HEK293 (cell line): ENCODE measurements at regions not wholly inside any gene's neighbourhood (a gene's known extent, or its start where the extent isn't known, plus 50 kb on each side); places are given as distances from the start of the nearest gene placed in this dataset.

Experiments used
- CTCF ChIA-PET: fragments of 350-600 bp; formaldehyde crosslinking; extraction: SDS; loops from one replicate; lab custom pipeline; 2021; ENCODE audit warnings: antibody characterized with exemption; lab: Yijun Ruan, JAX
- POLR2A ChIA-PET: fragments of 300-600 bp; formaldehyde crosslinking; extraction: SDS; loops from one replicate; lab custom pipeline; 2020; ENCODE audit warnings: antibody characterized with exemption, inconsistent platforms; lab: Yijun Ruan, JAX
- H3K27ac ChIP-seq: fragments of 200-500 bp; sonication (Bioruptor generic); 2 replicates; pipeline ENCODE4 v1.5.1; 2014; ENCODE audit warnings: low read depth, low read length, control low read depth, inconsistent platforms; ENCODE audit errors: extremely low read depth
- H3K36me3 ChIP-seq, 2 experiments: fragments of 200-500 bp in 1 of 2; sonication (Bioruptor generic) in 1 of 2; 1 replicate in 1 of 2; 2 replicates in 1 of 2; pipeline ENCODE4 v1.5.1; 2014 to 2017; ENCODE audit warnings: inconsistent platforms in 2 of 2, low read length in 2 of 2; ENCODE audit not compliant: control insufficient read depth in 2 of 2, insufficient read depth in 1 of 2
- H3K4me1 ChIP-seq: fragments of 200-500 bp; sonication (Bioruptor generic); 2 replicates; pipeline ENCODE4 v1.5.1; 2014; ENCODE audit warnings: mild to moderate bottlenecking, low read length, inconsistent platforms; ENCODE audit not compliant: control insufficient read depth, insufficient read depth
- H3K4me3 ChIP-seq: 2 replicates; pipeline ENCODE4 v1.5.1; 2011; ENCODE audit warnings: low read depth, mild to moderate bottlenecking, control low read depth, low read length, moderate library complexity
- H3K9me3 ChIP-seq: fragments of 200-500 bp; sonication (Bioruptor generic); 2 replicates; pipeline ENCODE4 v1.5.1; 2014; ENCODE audit warnings: low read depth, low read length, inconsistent platforms; ENCODE audit not compliant: control insufficient read depth, insufficient read depth
- FEZF1 ChIP-seq: fragments of 450-650 bp; formaldehyde crosslinking; IDR thresholded peaks from 2 replicates; pipeline ENCODE4 v1.5.1; 2016; ENCODE audit warnings: missing biosample characterization, missing genetic modification characterization
- INSM2 ChIP-seq: fragments of 450-650 bp; formaldehyde crosslinking; IDR thresholded peaks from 2 replicates; pipeline ENCODE4 v1.5.1; 2016; ENCODE audit warnings: missing biosample characterization, missing genetic modification characterization
- KLF1 ChIP-seq: fragments of 450-650 bp; formaldehyde crosslinking; IDR thresholded peaks from 2 replicates; pipeline ENCODE4 v1.5.1; 2016; ENCODE audit warnings: missing biosample characterization, missing genetic modification characterization
- KLF16 ChIP-seq: fragments of 450-650 bp; formaldehyde crosslinking; IDR thresholded peaks from 2 replicates; pipeline ENCODE4 v1.5.1; 2017; ENCODE audit warnings: missing biosample characterization, missing genetic modification characterization
- KLF9 ChIP-seq: fragments of 450-650 bp; formaldehyde crosslinking; IDR thresholded peaks from 2 replicates; pipeline ENCODE4 v1.5.1; 2016; ENCODE audit warnings: missing biosample characterization, missing genetic modification characterization, low read depth
- MEIS1 ChIP-seq: sonication (generic); formaldehyde crosslinking; IDR thresholded peaks from 2 replicates; pipeline ENCODE4 v1.8.1; 2022; ENCODE audit warnings: missing genetic modification reagents, mild to moderate bottlenecking, borderline replicate concordance
- MZF1 ChIP-seq: fragments of 450-650 bp; formaldehyde crosslinking; IDR thresholded peaks from 2 replicates; pipeline ENCODE4 v1.5.1; 2017; ENCODE audit warnings: missing biosample characterization, missing genetic modification characterization, borderline replicate concordance
- SCRT1 ChIP-seq: fragments of 450-650 bp; formaldehyde crosslinking; IDR thresholded peaks from 2 replicates; pipeline ENCODE4 v1.5.1; 2016; ENCODE audit warnings: missing biosample characterization, missing genetic modification characterization, borderline replicate concordance
- ZBTB21 ChIP-seq: fragments of 450-650 bp; formaldehyde crosslinking; IDR thresholded peaks from 2 replicates; pipeline ENCODE4 v1.5.1; 2017; ENCODE audit warnings: missing biosample characterization, missing genetic modification characterization
- ZBTB48 ChIP-seq: fragments of 450-650 bp; formaldehyde crosslinking; IDR thresholded peaks from 2 replicates; pipeline ENCODE4 v1.5.1; 2016; ENCODE audit warnings: missing biosample characterization, missing genetic modification characterization
- ZFHX2 ChIP-seq: fragments of 450-650 bp; formaldehyde crosslinking; conservative IDR thresholded peaks from 2 replicates; pipeline ENCODE4 v1.5.1; 2016; ENCODE audit warnings: missing biosample characterization, missing genetic modification characterization
- ZFP37 ChIP-seq: fragments of 450-650 bp; formaldehyde crosslinking; IDR thresholded peaks from 2 replicates; pipeline ENCODE4 v1.5.1; 2016; ENCODE audit warnings: missing biosample characterization, missing genetic modification characterization
- ZNF155 ChIP-seq: fragments of 450-650 bp; formaldehyde crosslinking; IDR thresholded peaks from 2 replicates; pipeline ENCODE4 v1.5.1; 2016; ENCODE audit warnings: missing biosample characterization, missing genetic modification characterization
- ZNF16 ChIP-seq: fragments of 450-650 bp; formaldehyde crosslinking; IDR thresholded peaks from 2 replicates; pipeline ENCODE4 v1.5.1; 2016; ENCODE audit warnings: low read depth, missing biosample characterization, missing genetic modification characterization
- ZNF266 ChIP-seq: fragments of 450-650 bp; formaldehyde crosslinking; IDR thresholded peaks from 2 replicates; pipeline ENCODE4 v1.5.1; 2016; ENCODE audit warnings: missing biosample characterization, missing genetic modification characterization, low read depth
- ZNF335 ChIP-seq: fragments of 450-650 bp; formaldehyde crosslinking; conservative IDR thresholded peaks from 2 replicates; pipeline ENCODE4 v1.5.1; 2016; ENCODE audit warnings: missing biosample characterization, missing genetic modification characterization
- ZNF341 ChIP-seq: fragments of 450-650 bp; formaldehyde crosslinking; IDR thresholded peaks from 2 replicates; pipeline ENCODE4; 2016; ENCODE audit warnings: low read depth, missing biosample characterization, missing genetic modification characterization
- ZNF362 ChIP-seq: fragments of 450-650 bp; formaldehyde crosslinking; IDR thresholded peaks from 2 replicates; pipeline ENCODE4 v1.5.1; 2016; ENCODE audit warnings: missing biosample characterization, missing genetic modification characterization
- ZNF426 ChIP-seq: fragments of 450-650 bp; formaldehyde crosslinking; IDR thresholded peaks from 2 replicates; pipeline ENCODE4 v1.5.1; 2017; ENCODE audit warnings: missing biosample characterization, missing genetic modification characterization, mild to moderate bottlenecking, inconsistent platforms, moderate library complexity
- ZNF48 ChIP-seq: fragments of 450-650 bp; formaldehyde crosslinking; IDR thresholded peaks from 2 replicates; pipeline ENCODE4 v1.5.1; 2016; ENCODE audit warnings: missing biosample characterization, missing genetic modification characterization
- ZNF510 ChIP-seq: fragments of 450-650 bp; formaldehyde crosslinking; IDR thresholded peaks from 2 replicates; pipeline ENCODE4 v1.5.1; 2018; ENCODE audit warnings: mild to moderate bottlenecking, missing genetic modification characterization, missing biosample characterization; ENCODE audit not compliant: insufficient replicate concordance
- ZNF529 ChIP-seq: fragments of 450-650 bp; formaldehyde crosslinking; IDR thresholded peaks from 2 replicates; pipeline ENCODE4 v1.5.1; 2017; ENCODE audit warnings: missing genetic modification characterization, missing biosample characterization; ENCODE audit not compliant: insufficient replicate concordance
- ZNF544 ChIP-seq: fragments of 450-650 bp; formaldehyde crosslinking; IDR thresholded peaks from 2 replicates; pipeline ENCODE4 v1.5.0; 2017; ENCODE audit warnings: missing biosample characterization, missing genetic modification characterization
- ZNF549 ChIP-seq: fragments of 450-650 bp; IDR thresholded peaks from 2 replicates; pipeline ENCODE4 v1.5.1; 2018; ENCODE audit warnings: missing biosample characterization, missing genetic modification characterization, mild to moderate bottlenecking, inconsistent platforms, moderate library complexity
- ZNF585B ChIP-seq: fragments of 450-650 bp; formaldehyde crosslinking; IDR thresholded peaks from 2 replicates; pipeline ENCODE4 v1.5.1; 2016; ENCODE audit warnings: missing biosample characterization, missing genetic modification characterization
- ZNF670 ChIP-seq: fragments of 450-650 bp; formaldehyde crosslinking; IDR thresholded peaks from 2 replicates; pipeline ENCODE4 v1.5.1; 2016; ENCODE audit warnings: missing biosample characterization, missing genetic modification characterization, low read depth
- ZNF747 ChIP-seq: fragments of 450-650 bp; formaldehyde crosslinking; IDR thresholded peaks from 2 replicates; pipeline ENCODE4 v1.5.1; 2016; ENCODE audit warnings: missing biosample characterization, missing genetic modification characterization
- TF ChIP-seq, protein P1 (sequence below): fragments of 450-650 bp; formaldehyde crosslinking; optimal IDR thresholded peaks from 2 replicates; pipeline ENCODE3; 2016; ENCODE audit warnings: missing biosample characterization, mild to moderate bottlenecking, missing genetic modification characterization
- TF ChIP-seq, protein P2 (sequence below): fragments of 450-650 bp; formaldehyde crosslinking; IDR thresholded peaks from 2 replicates; pipeline ENCODE4 v1.5.1; 2016; ENCODE audit warnings: missing biosample characterization, missing genetic modification characterization

- Histone ChIP-seq H3K4me3 (no peak overlapping the region), H3K27ac (no peak overlapping the region), H3K4me1 (no peaks in the 10 kb centered on the region), H3K36me3 (no peaks in the 10 kb centered on the region), H3K9me3 (no peaks in the 10 kb centered on the region)
- POLR2A ChIA-PET, result no interaction called here
- TF ChIP-seq MZF1 (tag by site-specific recombination) (no peak), KLF1 (tag by site-specific recombination) (no peak), ZNF529 (tag by site-specific recombination) (no peak), ZNF266 (no peak), ZBTB21 (tag by site-specific recombination) (no peak), ZBTB48 (no peak), ZNF341 (tag by site-specific recombination) (no peak), ZNF362 (tag by site-specific recombination) (no peak), ZNF510 (no peak), ZNF544 (no peak), ZNF335 (no peak), ZFHX2 (tag by site-specific recombination) (no peak)
- TF ChIP-seq, protein P1, sequence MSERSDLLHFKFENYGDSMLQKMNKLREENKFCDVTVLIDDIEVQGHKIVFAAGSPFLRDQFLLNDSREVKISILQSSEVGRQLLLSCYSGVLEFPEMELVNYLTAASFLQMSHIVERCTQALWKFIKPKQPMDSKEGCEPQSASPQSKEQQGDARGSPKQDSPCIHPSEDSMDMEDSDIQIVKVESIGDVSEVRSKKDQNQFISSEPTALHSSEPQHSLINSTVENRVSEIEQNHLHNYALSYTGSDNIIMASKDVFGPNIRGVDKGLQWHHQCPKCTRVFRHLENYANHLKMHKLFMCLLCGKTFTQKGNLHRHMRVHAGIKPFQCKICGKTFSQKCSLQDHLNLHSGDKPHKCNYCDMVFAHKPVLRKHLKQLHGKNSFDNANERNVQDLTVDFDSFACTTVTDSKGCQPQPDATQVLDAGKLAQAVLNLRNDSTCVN, result no peak
- CTCF ChIA-PET, result interaction anchor here (0.7 kb wide), 1 partner anchor 889 kb away, joined by 3 read pairs; no protein-coding TSS in a partner anchor
These were observed 1930.2 kb upstream of the PCDH20 start for GRCh38 chr13:63345835-63346234.

DNA sequence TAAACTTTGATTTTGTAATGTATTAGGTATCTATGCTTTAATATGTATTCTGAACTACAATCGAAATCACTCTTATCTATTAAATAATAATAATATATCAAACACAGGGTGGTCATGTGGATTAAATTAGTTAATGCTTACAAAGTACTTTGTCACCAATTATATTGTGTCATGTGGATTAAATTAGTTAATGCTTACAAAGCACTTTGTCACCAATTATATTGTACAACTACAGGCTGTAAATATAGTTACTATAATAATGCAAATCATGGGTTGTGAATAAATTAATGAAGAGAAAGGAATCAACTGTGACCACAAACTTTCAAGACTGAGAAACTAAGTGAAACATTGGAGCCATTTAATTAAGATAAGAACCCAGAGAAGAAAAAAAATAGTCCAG, 1929.1 kb upstream of the PCDH20 start:
- no peak overlapping the region for H3K4me3 ChIP-seq
- no peaks in the 10 kb centered on the region for H3K4me1 ChIP-seq
- no peak overlapping the region for H3K27ac ChIP-seq
- no peak for TF ChIP-seq MEIS1 (CRISPR knock-in tag)
- TF ChIP-seq ZFP37, result no peak
- TF ChIP-seq INSM2, result no peak
- no peak for TF ChIP-seq ZNF670 (tag by site-specific recombination)
- no peak for TF ChIP-seq FEZF1 (tag by site-specific recombination)
- no peak for TF ChIP-seq ZNF48
- TF ChIP-seq ZNF747 (tag by site-specific recombination), result no peak
- TF ChIP-seq KLF9, result no peak
- TF ChIP-seq ZNF16 (tag by site-specific recombination), result no peak
- TF ChIP-seq, protein P2, sequence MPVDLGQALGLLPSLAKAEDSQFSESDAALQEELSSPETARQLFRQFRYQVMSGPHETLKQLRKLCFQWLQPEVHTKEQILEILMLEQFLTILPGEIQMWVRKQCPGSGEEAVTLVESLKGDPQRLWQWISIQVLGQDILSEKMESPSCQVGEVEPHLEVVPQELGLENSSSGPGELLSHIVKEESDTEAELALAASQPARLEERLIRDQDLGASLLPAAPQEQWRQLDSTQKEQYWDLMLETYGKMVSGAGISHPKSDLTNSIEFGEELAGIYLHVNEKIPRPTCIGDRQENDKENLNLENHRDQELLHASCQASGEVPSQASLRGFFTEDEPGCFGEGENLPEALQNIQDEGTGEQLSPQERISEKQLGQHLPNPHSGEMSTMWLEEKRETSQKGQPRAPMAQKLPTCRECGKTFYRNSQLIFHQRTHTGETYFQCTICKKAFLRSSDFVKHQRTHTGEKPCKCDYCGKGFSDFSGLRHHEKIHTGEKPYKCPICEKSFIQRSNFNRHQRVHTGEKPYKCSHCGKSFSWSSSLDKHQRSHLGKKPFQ (tag by site-specific recombination), result no peak
- no peak for TF ChIP-seq ZNF549
- TF ChIP-seq SCRT1 (tag by site-specific recombination), result no peak
- no peak for TF ChIP-seq KLF16
- no peak for TF ChIP-seq ZNF544
- TF ChIP-seq ZNF510, result no peak
- TF ChIP-seq ZNF585B (tag by site-specific recombination), result no peak
- TF ChIP-seq ZNF155 (tag by site-specific recombination), result no peak
- no peak for TF ChIP-seq ZNF426 (tag by site-specific recombination)
- TF ChIP-seq, all 188 proteins: peak for 0
- Histone ChIP-seq H3K9me3 (no peaks in the 10 kb centered on the region), H3K36me3 (no peaks in the 10 kb centered on the region)
- ChIA-PET POLR2A (no interaction called here), CTCF (no interaction called here)
